Astrocyte (in vitro differentiated cells and primary cell): ENCODE measurements at regions not wholly inside any gene's neighbourhood (a gene's known extent, or its start where the extent isn't known, plus 50 kb on each side); places are given as distances from the start of the nearest gene placed in this dataset.

Experiments
- DNase-seq: peaks from one replicate; pipeline ENCODE4 v3.0.0-alpha.2; 2010; ENCODE audit warnings: low read depth
- FAIRE-seq: peaks from 2 replicates; lab custom pipeline; 2011; peaks lifted over from hg19 to GRCh38; lab: Jason Lieb, UNC
- H2AFZ ChIP-seq: 2 replicates; pipeline ENCODE4 v1.6.0; 2012; ENCODE audit warnings: low read depth, low read length, inconsistent platforms
- H3K27ac ChIP-seq: 2 replicates; pipeline ENCODE4 v1.5.1; 2011; ENCODE audit warnings: low read depth, low read length, inconsistent platforms
- H3K27me3 ChIP-seq: 2 replicates; pipeline ENCODE4 v1.6.0; 2011; ENCODE audit warnings: low read length, inconsistent platforms; ENCODE audit not compliant: insufficient read depth
- H3K36me3 ChIP-seq: 2 replicates; pipeline ENCODE4 v1.5.1; 2011; ENCODE audit warnings: low read length, inconsistent platforms; ENCODE audit not compliant: insufficient read depth
- H3K4me1 ChIP-seq: 2 replicates; pipeline ENCODE4 v1.5.1; 2011; ENCODE audit warnings: low read length, inconsistent platforms; ENCODE audit not compliant: insufficient read depth
- H3K4me2 ChIP-seq: 2 replicates; pipeline ENCODE4 v1.6.0; 2012; ENCODE audit warnings: low read length, inconsistent platforms
- H3K4me3 ChIP-seq: 2 replicates; pipeline ENCODE4 v1.5.1; 2011; ENCODE audit warnings: low read depth, mild to moderate bottlenecking, low read length, inconsistent platforms; ENCODE audit not compliant: insufficient read depth
- H3K79me2 ChIP-seq: 2 replicates; pipeline ENCODE4 v1.6.0; 2012; ENCODE audit warnings: mild to moderate bottlenecking, low read length, inconsistent platforms; ENCODE audit not compliant: insufficient read depth
- H3K9ac ChIP-seq: 2 replicates; pipeline ENCODE4 v1.6.0; 2012; ENCODE audit warnings: mild to moderate bottlenecking, low read length, inconsistent platforms
- H3K9me3 ChIP-seq: 2 replicates; pipeline ENCODE4 v1.5.1; 2012; ENCODE audit warnings: low read depth, mild to moderate bottlenecking, low read length, inconsistent platforms; ENCODE audit not compliant: insufficient read depth
- H4K20me1 ChIP-seq: 2 replicates; pipeline ENCODE4 v1.6.0; 2012; ENCODE audit warnings: low read length, inconsistent platforms; ENCODE audit not compliant: insufficient read depth
- H3K27ac Mint-ChIP-seq: one replicate; pipeline ENCODE4 v1.8.0; 2021; ENCODE audit warnings: mild to moderate bottlenecking, mixed read lengths; ENCODE audit not compliant: unreplicated experiment
- H3K27me3 Mint-ChIP-seq: one replicate; pipeline ENCODE4 v1.8.0; 2021; ENCODE audit warnings: low read depth, mixed read lengths; ENCODE audit not compliant: unreplicated experiment
- H3K36me3 Mint-ChIP-seq: one replicate; pipeline ENCODE4 v1.8.0; 2021; ENCODE audit warnings: low read depth, mixed read lengths; ENCODE audit not compliant: unreplicated experiment
- H3K4me1 Mint-ChIP-seq: one replicate; pipeline ENCODE4 v1.8.0; 2021; ENCODE audit warnings: low read depth, mixed read lengths; ENCODE audit not compliant: unreplicated experiment
- H3K4me3 Mint-ChIP-seq: one replicate; pipeline ENCODE4 v1.8.0; 2021; ENCODE audit warnings: mild to moderate bottlenecking, moderate library complexity, mixed read lengths; ENCODE audit not compliant: unreplicated experiment
- H3K9me3 Mint-ChIP-seq: one replicate; pipeline ENCODE4 v1.8.0; 2021; ENCODE audit warnings: mild to moderate bottlenecking, mixed read lengths; ENCODE audit not compliant: unreplicated experiment
- EZH2 ChIP-seq: IDR thresholded peaks from 2 replicates; pipeline ENCODE4 v1.6.1; 2012; ENCODE audit warnings: mild to moderate bottlenecking, low read length, inconsistent platforms; ENCODE audit not compliant: insufficient read depth
- TF ChIP-seq, protein P1 (sequence below): IDR thresholded peaks from 2 replicates; pipeline ENCODE4 v1.5.1; 2011; ENCODE audit warnings: low read depth, mild to moderate bottlenecking, inconsistent platforms, low read length, moderate library complexity; ENCODE audit not compliant: insufficient read depth

DNA sequence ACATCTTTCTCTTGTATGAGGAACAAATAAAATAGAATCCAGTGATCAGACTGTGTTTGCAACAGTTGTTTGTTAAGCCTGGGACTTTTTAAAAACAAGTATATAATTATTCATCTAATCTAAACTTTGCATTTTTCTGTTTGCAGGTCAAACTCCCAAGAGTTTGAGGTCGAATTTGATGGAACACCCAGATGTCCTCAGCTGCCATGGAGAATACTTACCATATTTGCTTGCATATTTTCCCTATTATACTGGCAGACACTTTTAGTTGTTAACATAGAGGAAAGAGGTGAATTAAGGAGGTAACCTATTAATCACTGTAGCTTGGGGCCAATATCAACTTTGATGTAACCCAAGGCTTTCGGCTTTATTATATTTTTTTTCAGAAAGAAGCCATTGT is 401.5 kb upstream of the DIPK2B start:
- peak; percentile 65 for DNase-seq
- Histone ChIP-seq H4K20me1 (no peaks in the 10 kb centered on the region), H3K4me3 (no peak overlapping the region), H3K4me2 (no peak overlapping the region), H3K9me3 (no peaks in the 10 kb centered on the region), H2AFZ (no peak overlapping the region), H3K27me3 (no peaks in the 10 kb centered on the region), H3K27ac (no peak overlapping the region), H3K36me3 (no peaks in the 10 kb centered on the region), H3K9ac (no peak overlapping the region), H3K79me2 (no peaks in the 10 kb centered on the region), H3K4me1 (no peaks in the 10 kb centered on the region)
- no peak for FAIRE-seq
- H3K36me3 Mint-ChIP-seq, result no peaks in the 10 kb centered on the region
- peaks cover 4% of the 10 kb centered on the region for H3K9me3 Mint-ChIP-seq
- H3K27me3 Mint-ChIP-seq, result no peaks in the 10 kb centered on the region
- no peak for TF ChIP-seq EZH2
- TF ChIP-seq, protein P1, sequence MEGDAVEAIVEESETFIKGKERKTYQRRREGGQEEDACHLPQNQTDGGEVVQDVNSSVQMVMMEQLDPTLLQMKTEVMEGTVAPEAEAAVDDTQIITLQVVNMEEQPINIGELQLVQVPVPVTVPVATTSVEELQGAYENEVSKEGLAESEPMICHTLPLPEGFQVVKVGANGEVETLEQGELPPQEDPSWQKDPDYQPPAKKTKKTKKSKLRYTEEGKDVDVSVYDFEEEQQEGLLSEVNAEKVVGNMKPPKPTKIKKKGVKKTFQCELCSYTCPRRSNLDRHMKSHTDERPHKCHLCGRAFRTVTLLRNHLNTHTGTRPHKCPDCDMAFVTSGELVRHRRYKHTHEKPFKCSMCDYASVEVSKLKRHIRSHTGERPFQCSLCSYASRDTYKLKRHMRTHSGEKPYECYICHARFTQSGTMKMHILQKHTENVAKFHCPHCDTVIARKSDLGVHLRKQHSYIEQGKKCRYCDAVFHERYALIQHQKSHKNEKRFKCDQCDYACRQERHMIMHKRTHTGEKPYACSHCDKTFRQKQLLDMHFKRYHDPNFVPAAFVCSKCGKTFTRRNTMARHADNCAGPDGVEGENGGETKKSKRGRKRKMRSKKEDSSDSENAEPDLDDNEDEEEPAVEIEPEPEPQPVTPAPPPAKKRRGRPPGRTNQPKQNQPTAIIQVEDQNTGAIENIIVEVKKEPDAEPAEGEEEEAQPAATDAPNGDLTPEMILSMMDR, result no peak
- H3K4me3 Mint-ChIP-seq, result no peak overlapping the region
- H3K4me1 Mint-ChIP-seq, result peaks cover 3% of the 10 kb centered on the region
- no peak overlapping the region for H3K27ac Mint-ChIP-seq

DNA sequence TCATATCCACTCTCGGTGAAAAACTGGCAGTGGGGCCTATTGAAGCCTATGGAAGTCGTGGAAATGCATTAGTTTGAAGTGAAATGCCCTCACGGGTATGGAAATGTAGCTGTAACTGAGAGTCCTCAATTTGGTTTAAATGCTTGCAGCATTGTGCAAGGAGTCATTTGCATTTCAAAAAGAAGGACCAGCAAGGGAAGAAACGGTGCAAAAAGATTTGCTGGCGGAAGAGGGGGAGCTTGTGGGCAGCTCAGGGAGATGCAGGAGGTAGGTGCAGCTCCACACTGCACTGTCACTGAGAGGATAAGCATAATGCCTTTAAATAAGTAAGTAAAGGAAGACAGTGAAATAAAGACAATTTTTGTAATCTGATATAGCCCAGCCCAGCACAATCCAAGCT is 400.4 kb upstream of the DIPK2B start:
- no peaks in the 10 kb centered on the region for H3K79me2 ChIP-seq
- no peaks in the 10 kb centered on the region for H3K36me3 Mint-ChIP-seq
- no peak overlapping the region for H3K4me3 ChIP-seq
- peaks cover 3% of the 10 kb centered on the region for H3K4me1 Mint-ChIP-seq
- H3K4me3 Mint-ChIP-seq, result no peak overlapping the region
- peaks cover 4% of the 10 kb centered on the region for H3K9me3 Mint-ChIP-seq
- no peaks in the 10 kb centered on the region for H3K4me1 ChIP-seq
- no peaks in the 10 kb centered on the region for H3K27me3 ChIP-seq
- no peak overlapping the region for H3K4me2 ChIP-seq
- H3K36me3 ChIP-seq, result no peaks in the 10 kb centered on the region
- H3K9me3 ChIP-seq, result no peaks in the 10 kb centered on the region
- H4K20me1 ChIP-seq, result no peaks in the 10 kb centered on the region
- no peak overlapping the region for H3K9ac ChIP-seq
- FAIRE-seq, result no peak
- no peak overlapping the region for H3K27ac Mint-ChIP-seq
- H3K27me3 Mint-ChIP-seq, result no peaks in the 10 kb centered on the region
- H3K27ac ChIP-seq, result no peak overlapping the region
- no peak for TF ChIP-seq EZH2
- TF ChIP-seq, protein P1, result no peak
- H2AFZ ChIP-seq, result no peak overlapping the region
- no peak for DNase-seq

DNA sequence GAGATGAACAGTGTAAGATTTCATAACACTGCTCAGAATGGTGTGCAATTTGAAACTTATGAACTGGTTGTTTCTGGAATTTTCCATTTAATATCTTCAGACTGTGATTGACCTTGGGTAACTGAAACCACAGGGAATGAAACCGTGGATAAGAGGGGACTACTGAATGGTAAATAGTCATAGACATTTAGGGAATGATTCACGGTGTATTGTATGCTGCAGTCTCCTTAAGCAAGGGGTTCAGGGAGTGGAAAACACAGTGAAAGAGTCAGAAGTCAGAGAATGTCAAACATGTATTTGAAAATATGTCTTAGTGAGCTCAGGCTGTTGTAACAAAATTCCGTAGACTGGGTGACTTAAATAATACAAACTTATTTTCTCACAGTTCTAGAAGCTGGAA is 398.2 kb upstream of the DIPK2B start:
- Mint-ChIP-seq H3K4me3 (no peak overlapping the region), H3K4me1 (peaks cover 3% of the 10 kb centered on the region), H3K9me3 (peaks cover 2% of the 10 kb centered on the region), H3K27ac (no peak overlapping the region), H3K36me3 (no peaks in the 10 kb centered on the region), H3K27me3 (no peaks in the 10 kb centered on the region)
- H3K9me3 ChIP-seq, result no peaks in the 10 kb centered on the region
- H3K4me1 ChIP-seq, result no peaks in the 10 kb centered on the region
- no peaks in the 10 kb centered on the region for H4K20me1 ChIP-seq
- no peak overlapping the region for H3K4me2 ChIP-seq
- H3K4me3 ChIP-seq, result no peak overlapping the region
- peak; percentile 80 for DNase-seq
- TF ChIP-seq, protein P1, result no peak
- TF ChIP-seq EZH2, result no peak
- peak; percentile 99 for FAIRE-seq
- H3K27ac ChIP-seq, result no peak overlapping the region
- no peaks in the 10 kb centered on the region for H3K79me2 ChIP-seq
- no peak overlapping the region for H2AFZ ChIP-seq
- H3K36me3 ChIP-seq, result no peaks in the 10 kb centered on the region
- no peak overlapping the region for H3K9ac ChIP-seq
- no peaks in the 10 kb centered on the region for H3K27me3 ChIP-seq
